ENCODE measurements at regions not wholly inside any gene's neighbourhood (a gene's known extent, or its start where the extent isn't known, plus 50 kb on each side); places are given as distances from the start of the nearest gene placed in this dataset.

DNA sequence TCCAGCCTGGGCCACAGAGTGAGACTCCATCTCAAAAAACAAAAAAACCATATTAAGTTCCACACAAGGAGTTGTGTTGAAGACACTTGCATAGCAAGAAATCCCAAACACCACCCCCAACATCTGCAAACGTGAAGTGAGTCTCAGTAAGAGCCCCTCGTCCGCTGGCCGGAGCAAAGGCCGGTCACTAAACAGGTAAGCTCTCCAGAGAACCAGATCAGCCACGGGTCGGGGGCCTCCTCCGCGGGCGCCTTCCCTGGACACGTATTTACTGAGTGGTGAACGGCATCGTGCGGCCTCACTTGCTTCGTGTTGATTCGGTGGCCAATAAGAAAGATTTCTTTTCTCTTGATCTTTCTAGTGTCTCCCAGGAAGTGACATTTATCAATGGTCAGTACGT is 93.6 kb downstream of the MRPL36 start:
- ChIA-PET CTCF (no interaction called here), RAD21 (ENCODE audit: low non-redundant PET in 1 of 2, low total read pairs in 2 of 2, uncharacterized antibody in 2 of 2, unreplicated experiment in 2 of 2) (no interaction called here), POLR2A (no interaction called here)
- BruUV-seq (replicated peaks) = no TSS peak
- Histone ChIP-seq H3K9ac (ENCODE audit: low read length) (no peak overlapping the region), H2AFZ (ENCODE audit: low read depth, low read length, poor library complexity, severe bottlenecking) (no peak overlapping the region), H3K36me3 (ENCODE audit: control insufficient read depth in 1 of 2, insufficient read depth in 2 of 2, low read length in 2 of 2) (no peaks in the 10 kb centered on the region), H3K27ac (ENCODE audit: low read depth, low read length) (no peak overlapping the region), H3K9me3 (ENCODE audit: control insufficient read depth in 1 of 2, insufficient read depth in 1 of 2, low read depth in 1 of 2, low read length in 2 of 2) (no peaks in the 10 kb centered on the region), H3K79me2 (ENCODE audit: insufficient read depth, low read length) (no peaks in the 10 kb centered on the region), H3K4me3 (replicated peaks in 1 of 2; ENCODE audit: low read depth in 1 of 2, low read length in 2 of 2) (no peak overlapping the region), H3K4me1 (ENCODE audit: control insufficient read depth in 1 of 2, insufficient read depth in 2 of 2, low read length in 2 of 2) (no peaks in the 10 kb centered on the region), H3K4me2 (ENCODE audit: low read length) (no peak overlapping the region), H3K9me2 (ENCODE audit: insufficient read depth) (no peaks in the 10 kb centered on the region), H3K27me3 (ENCODE audit: insufficient read depth, low read length) (no peaks in the 10 kb centered on the region), H4K20me1 (ENCODE audit: insufficient read depth) (no peaks in the 10 kb centered on the region)
- intact Hi-C loops (cut with micrococcal nuclease) = no loop called here
- ATAC-seq = no peak
- TF ChIP-seq CBX3 (IDR thresholded peaks at IDR 0.05; ENCODE audit: low read depth) (no peak), TCF7L2 (IDR thresholded peaks at IDR 0.05; ENCODE audit: borderline replicate concordance, extremely low read depth, insufficient read depth, insufficient read length) (no peak), CEBPB (IDR thresholded peaks at IDR 0.05; ENCODE audit: low read depth) (no peak), SP1 (IDR thresholded peaks at IDR 0.05; ENCODE audit: low read depth) (no peak), EZH2phosphoT487 (IDR thresholded peaks at IDR 0.05; ENCODE audit: borderline replicate concordance) (no peak), ZFX (IDR thresholded peaks at IDR 0.05) (no peak)
- TF ChIP-seq, protein P1, sequence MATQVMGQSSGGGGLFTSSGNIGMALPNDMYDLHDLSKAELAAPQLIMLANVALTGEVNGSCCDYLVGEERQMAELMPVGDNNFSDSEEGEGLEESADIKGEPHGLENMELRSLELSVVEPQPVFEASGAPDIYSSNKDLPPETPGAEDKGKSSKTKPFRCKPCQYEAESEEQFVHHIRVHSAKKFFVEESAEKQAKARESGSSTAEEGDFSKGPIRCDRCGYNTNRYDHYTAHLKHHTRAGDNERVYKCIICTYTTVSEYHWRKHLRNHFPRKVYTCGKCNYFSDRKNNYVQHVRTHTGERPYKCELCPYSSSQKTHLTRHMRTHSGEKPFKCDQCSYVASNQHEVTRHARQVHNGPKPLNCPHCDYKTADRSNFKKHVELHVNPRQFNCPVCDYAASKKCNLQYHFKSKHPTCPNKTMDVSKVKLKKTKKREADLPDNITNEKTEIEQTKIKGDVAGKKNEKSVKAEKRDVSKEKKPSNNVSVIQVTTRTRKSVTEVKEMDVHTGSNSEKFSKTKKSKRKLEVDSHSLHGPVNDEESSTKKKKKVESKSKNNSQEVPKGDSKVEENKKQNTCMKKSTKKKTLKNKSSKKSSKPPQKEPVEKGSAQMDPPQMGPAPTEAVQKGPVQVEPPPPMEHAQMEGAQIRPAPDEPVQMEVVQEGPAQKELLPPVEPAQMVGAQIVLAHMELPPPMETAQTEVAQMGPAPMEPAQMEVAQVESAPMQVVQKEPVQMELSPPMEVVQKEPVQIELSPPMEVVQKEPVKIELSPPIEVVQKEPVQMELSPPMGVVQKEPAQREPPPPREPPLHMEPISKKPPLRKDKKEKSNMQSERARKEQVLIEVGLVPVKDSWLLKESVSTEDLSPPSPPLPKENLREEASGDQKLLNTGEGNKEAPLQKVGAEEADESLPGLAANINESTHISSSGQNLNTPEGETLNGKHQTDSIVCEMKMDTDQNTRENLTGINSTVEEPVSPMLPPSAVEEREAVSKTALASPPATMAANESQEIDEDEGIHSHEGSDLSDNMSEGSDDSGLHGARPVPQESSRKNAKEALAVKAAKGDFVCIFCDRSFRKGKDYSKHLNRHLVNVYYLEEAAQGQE (IDR thresholded peaks at IDR 0.05; ENCODE audit: low read depth) = no peak
- TF ChIP-seq, protein P2, sequence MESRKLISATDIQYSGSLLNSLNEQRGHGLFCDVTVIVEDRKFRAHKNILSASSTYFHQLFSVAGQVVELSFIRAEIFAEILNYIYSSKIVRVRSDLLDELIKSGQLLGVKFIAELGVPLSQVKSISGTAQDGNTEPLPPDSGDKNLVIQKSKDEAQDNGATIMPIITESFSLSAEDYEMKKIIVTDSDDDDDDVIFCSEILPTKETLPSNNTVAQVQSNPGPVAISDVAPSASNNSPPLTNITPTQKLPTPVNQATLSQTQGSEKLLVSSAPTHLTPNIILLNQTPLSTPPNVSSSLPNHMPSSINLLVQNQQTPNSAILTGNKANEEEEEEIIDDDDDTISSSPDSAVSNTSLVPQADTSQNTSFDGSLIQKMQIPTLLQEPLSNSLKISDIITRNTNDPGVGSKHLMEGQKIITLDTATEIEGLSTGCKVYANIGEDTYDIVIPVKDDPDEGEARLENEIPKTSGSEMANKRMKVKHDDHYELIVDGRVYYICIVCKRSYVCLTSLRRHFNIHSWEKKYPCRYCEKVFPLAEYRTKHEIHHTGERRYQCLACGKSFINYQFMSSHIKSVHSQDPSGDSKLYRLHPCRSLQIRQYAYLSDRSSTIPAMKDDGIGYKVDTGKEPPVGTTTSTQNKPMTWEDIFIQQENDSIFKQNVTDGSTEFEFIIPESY (IDR thresholded peaks at IDR 0.05; ENCODE audit: extremely low read depth, insufficient replicate concordance, low read length) = no peak
- TF ChIP-seq, protein P3, sequence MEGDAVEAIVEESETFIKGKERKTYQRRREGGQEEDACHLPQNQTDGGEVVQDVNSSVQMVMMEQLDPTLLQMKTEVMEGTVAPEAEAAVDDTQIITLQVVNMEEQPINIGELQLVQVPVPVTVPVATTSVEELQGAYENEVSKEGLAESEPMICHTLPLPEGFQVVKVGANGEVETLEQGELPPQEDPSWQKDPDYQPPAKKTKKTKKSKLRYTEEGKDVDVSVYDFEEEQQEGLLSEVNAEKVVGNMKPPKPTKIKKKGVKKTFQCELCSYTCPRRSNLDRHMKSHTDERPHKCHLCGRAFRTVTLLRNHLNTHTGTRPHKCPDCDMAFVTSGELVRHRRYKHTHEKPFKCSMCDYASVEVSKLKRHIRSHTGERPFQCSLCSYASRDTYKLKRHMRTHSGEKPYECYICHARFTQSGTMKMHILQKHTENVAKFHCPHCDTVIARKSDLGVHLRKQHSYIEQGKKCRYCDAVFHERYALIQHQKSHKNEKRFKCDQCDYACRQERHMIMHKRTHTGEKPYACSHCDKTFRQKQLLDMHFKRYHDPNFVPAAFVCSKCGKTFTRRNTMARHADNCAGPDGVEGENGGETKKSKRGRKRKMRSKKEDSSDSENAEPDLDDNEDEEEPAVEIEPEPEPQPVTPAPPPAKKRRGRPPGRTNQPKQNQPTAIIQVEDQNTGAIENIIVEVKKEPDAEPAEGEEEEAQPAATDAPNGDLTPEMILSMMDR (IDR thresholded peaks at IDR 0.05 in 2 of 3, conservative IDR thresholded peaks at IDR 0.05 in 1 of 3; ENCODE audit: borderline replicate concordance in 1 of 3, insufficient read depth in 1 of 3, low read depth in 2 of 3, low read length in 2 of 3) = no peak
- no peak for DNase-seq (ENCODE audit: low read depth, low spot score)
